CD4-positive, alpha-beta memory T cell (primary cell): ENCODE measurements at regions not wholly inside any gene's neighbourhood (a gene's known extent, or its start where the extent isn't known, plus 50 kb on each side); places are given as distances from the start of the nearest gene placed in this dataset.
A peak's percentile ranks its signal among the peaks of the same experiment; 100 is the strongest.

Source experiments
- CTCF ChIA-PET: fragments of 350-600 bp; sonication (Branson Sonifier 250); formaldehyde crosslinking; loops from one replicate; lab custom pipeline; 2021; ENCODE audit warnings: inconsistent platforms; ENCODE audit not compliant: partially characterized antibody; lab: Charles Lee
- POLR2A ChIA-PET: fragments of 350-600 bp; sonication (Branson Sonifier 250); formaldehyde crosslinking; loops from one replicate; lab custom pipeline; 2021; ENCODE audit not compliant: partially characterized antibody; lab: Charles Lee
- DNase-seq, 5 donors: peaks; one replicate each; pipeline versions ENCODE4 v3.0.0 to v3.0.0-alpha.2; 2020 to 2022; ENCODE audit warnings: mixed read lengths in 1 of 5
- H3K27ac ChIP-seq: one replicate; pipeline ENCODE4 v1.7.0; 2013; ENCODE audit warnings: low read depth, low read length
- H3K27me3 ChIP-seq: 2 replicates; pipeline ENCODE4 v1.7.0; 2013; ENCODE audit warnings: mild to moderate bottlenecking, low read length, moderate library complexity; ENCODE audit not compliant: insufficient read depth
- H3K36me3 ChIP-seq: 2 replicates; pipeline ENCODE4 v1.7.0; 2013; ENCODE audit warnings: mild to moderate bottlenecking, low read length, moderate library complexity; ENCODE audit not compliant: insufficient read depth
- H3K4me1 ChIP-seq: 2 replicates; pipeline ENCODE4 v1.7.0; 2013; ENCODE audit warnings: mild to moderate bottlenecking, low read length, moderate library complexity; ENCODE audit not compliant: insufficient read depth
- H3K4me3 ChIP-seq, 2 donors: one replicate each; pipeline ENCODE4 v1.7.0; 2013; ENCODE audit warnings: low read length in 2 of 2, mild to moderate bottlenecking in 1 of 2
- H3K9me3 ChIP-seq, 2 donors: one replicate each; pipeline ENCODE4 v1.7.0; 2013; ENCODE audit warnings: low read length in 2 of 2, control low read depth in 1 of 2; ENCODE audit not compliant: control insufficient read depth in 1 of 2
- H3K27ac Mint-ChIP-seq, 7 donors: one replicate each; pipeline ENCODE4 v1.8.0; 2020 to 2021; ENCODE audit warnings: mixed read lengths in 7 of 7, mild to moderate bottlenecking in 6 of 7, inconsistent platforms in 3 of 7, moderate library complexity in 3 of 7
- H3K27me3 Mint-ChIP-seq, 2 donors: one replicate each; pipeline ENCODE4 v1.8.0; 2020 to 2021; ENCODE audit warnings: mixed read lengths in 2 of 2
- H3K36me3 Mint-ChIP-seq, 2 donors: one replicate each; pipeline ENCODE4 v1.8.0; 2020 to 2021; ENCODE audit warnings: mixed read lengths in 2 of 2, inconsistent platforms in 1 of 2, mild to moderate bottlenecking in 1 of 2
- H3K4me1 Mint-ChIP-seq, 4 donors: one replicate each; pipeline ENCODE4 v1.8.0; 2020 to 2021; ENCODE audit warnings: mixed read lengths in 4 of 4, mild to moderate bottlenecking in 1 of 4
- H3K4me3 Mint-ChIP-seq, 8 donors: one replicate each; pipeline ENCODE4 v1.8.0; 2020 to 2021; ENCODE audit warnings: mixed read lengths in 8 of 8, mild to moderate bottlenecking in 7 of 8, moderate library complexity in 6 of 8, inconsistent platforms in 3 of 8
- H3K9me3 Mint-ChIP-seq, 8 donors: one replicate each; pipeline ENCODE4 v1.8.0; 2020 to 2021; ENCODE audit warnings: mixed read lengths in 8 of 8, mild to moderate bottlenecking in 5 of 8, inconsistent platforms in 3 of 8, moderate library complexity in 1 of 8
- intact Hi-C: fragments of 100-400 bp; cut with micrococcal nuclease; formaldehyde crosslinking; loops from one replicate; pipeline ENCODE4 v1.15.1; 2023

- Mint-ChIP-seq H3K27ac (no peak overlapping the region), H3K4me3 (no peak overlapping the region), H3K27me3 (peaks cover 0 to 2% of the 10 kb centered on the region in 2 donors), H3K4me1 (no peaks in the 10 kb centered on the region), H3K36me3 (no peaks in the 10 kb centered on the region), H3K9me3 (peaks cover 0 to 13% (median 8%) of the 10 kb centered on the region in 8 donors)
- Histone ChIP-seq H3K36me3 (no peaks in the 10 kb centered on the region), H3K4me1 (no peaks in the 10 kb centered on the region), H3K27me3 (no peaks in the 10 kb centered on the region), H3K4me3 (no peak overlapping the region), H3K9me3 (no peaks in the 10 kb centered on the region), H3K27ac (no peak overlapping the region)
- no peak for DNase-seq
- intact Hi-C loops: no loop called here
- ChIA-PET POLR2A (no interaction called here), CTCF (interaction anchor here (1.1 kb wide), 1 partner anchor 18 kb away, joined by 3 read pairs; no protein-coding TSS in a partner anchor)
Measured at GRCh38 chr12:115001571-115002180, 317.7 kb upstream of the TBX3 start.

- Mint-ChIP-seq H3K27me3 (peaks cover 0 to 2% of the 10 kb centered on the region in 2 donors), H3K4me3 (peak overlapping the region in 1 of 8 donors; percentile 43), H3K27ac (no peak overlapping the region), H3K36me3 (no peaks in the 10 kb centered on the region), H3K9me3 (peaks cover 0 to 16% (median 11%) of the 10 kb centered on the region in 8 donors), H3K4me1 (no peaks in the 10 kb centered on the region)
- Histone ChIP-seq H3K27ac (no peak overlapping the region), H3K27me3 (no peaks in the 10 kb centered on the region), H3K9me3 (no peaks in the 10 kb centered on the region), H3K4me3 (no peak overlapping the region), H3K4me1 (no peaks in the 10 kb centered on the region), H3K36me3 (no peaks in the 10 kb centered on the region)
- DNase-seq: no peak
- ChIA-PET CTCF (no interaction called here), POLR2A (no interaction called here)
- intact Hi-C loops: no loop called here
Measured at GRCh38 chr12:115000038-115000437, 316.1 kb upstream of the TBX3 start.

- peaks cover 0 to 19% (median 13%) of the 10 kb centered on the region in 8 donors for H3K9me3 Mint-ChIP-seq
- peaks cover 0 to 2% of the 10 kb centered on the region in 2 donors for H3K27me3 Mint-ChIP-seq
- CTCF ChIA-PET: no interaction called here
- no peak overlapping the region for H3K27ac ChIP-seq
- POLR2A ChIA-PET: no interaction called here
- no peaks in the 10 kb centered on the region for H3K4me1 ChIP-seq
- DNase-seq: no peak
- no peaks in the 10 kb centered on the region for H3K4me1 Mint-ChIP-seq
- H3K36me3 Mint-ChIP-seq: no peaks in the 10 kb centered on the region
- no peaks in the 10 kb centered on the region for H3K9me3 ChIP-seq
- intact Hi-C loops: no loop called here
- no peak overlapping the region for H3K27ac Mint-ChIP-seq
- H3K4me3 Mint-ChIP-seq: no peak overlapping the region
- no peaks in the 10 kb centered on the region for H3K27me3 ChIP-seq
- no peaks in the 10 kb centered on the region for H3K36me3 ChIP-seq
- no peak overlapping the region for H3K4me3 ChIP-seq
Measured at GRCh38 chr12:114998750-114999128, 314.8 kb upstream of the TBX3 start.

GRCh38 chr12:114998118-114998749 lies 314.3 kb upstream of the TBX3 start:
- Mint-ChIP-seq H3K27ac (no peak overlapping the region), H3K4me1 (no peaks in the 10 kb centered on the region), H3K9me3 (peaks cover 0 to 19% (median 13%) of the 10 kb centered on the region in 8 donors), H3K27me3 (no peaks in the 10 kb centered on the region), H3K36me3 (no peaks in the 10 kb centered on the region), H3K4me3 (no peak overlapping the region)
- ChIA-PET CTCF (no interaction called here), POLR2A (no interaction called here)
- Histone ChIP-seq H3K27ac (no peak overlapping the region), H3K4me3 (no peak overlapping the region), H3K27me3 (no peaks in the 10 kb centered on the region), H3K4me1 (no peaks in the 10 kb centered on the region), H3K36me3 (no peaks in the 10 kb centered on the region), H3K9me3 (no peaks in the 10 kb centered on the region)
- intact Hi-C loops: no loop called here
- no peak for DNase-seq

- Histone ChIP-seq H3K27me3 (no peaks in the 10 kb centered on the region), H3K4me1 (no peaks in the 10 kb centered on the region), H3K27ac (no peak overlapping the region), H3K36me3 (no peaks in the 10 kb centered on the region), H3K9me3 (no peaks in the 10 kb centered on the region), H3K4me3 (no peak overlapping the region)
- Mint-ChIP-seq H3K36me3 (no peaks in the 10 kb centered on the region), H3K9me3 (peaks cover 0 to 22% (median 10%) of the 10 kb centered on the region in 8 donors), H3K4me1 (no peaks in the 10 kb centered on the region), H3K4me3 (no peak overlapping the region), H3K27me3 (no peaks in the 10 kb centered on the region), H3K27ac (no peak overlapping the region)
- no peak for DNase-seq
- intact Hi-C loops: no loop called here
- ChIA-PET CTCF (no interaction called here), POLR2A (no interaction called here)
Measured at GRCh38 chr12:114996382-114996781, 312.4 kb upstream of the TBX3 start.

- Histone ChIP-seq H3K4me1 (no peaks in the 10 kb centered on the region), H3K27ac (no peak overlapping the region), H3K36me3 (no peaks in the 10 kb centered on the region), H3K4me3 (no peak overlapping the region), H3K27me3 (no peaks in the 10 kb centered on the region), H3K9me3 (no peaks in the 10 kb centered on the region)
- no peak for DNase-seq
- no peaks in the 10 kb centered on the region for H3K27me3 Mint-ChIP-seq
- no peak overlapping the region for H3K27ac Mint-ChIP-seq
- H3K4me1 Mint-ChIP-seq: no peaks in the 10 kb centered on the region
- intact Hi-C loops: no loop called here
- peaks cover 0 to 22% (median 10%) of the 10 kb centered on the region in 8 donors for H3K9me3 Mint-ChIP-seq
- ChIA-PET POLR2A (no interaction called here), CTCF (no interaction called here)
- no peaks in the 10 kb centered on the region for H3K36me3 Mint-ChIP-seq
- no peak overlapping the region for H3K4me3 Mint-ChIP-seq
Measured at GRCh38 chr12:114995891-114996290, 311.9 kb upstream of the TBX3 start.

- no peaks in the 10 kb centered on the region for H3K4me1 ChIP-seq
- Mint-ChIP-seq H3K9me3 (peaks cover 0 to 23% (median 14%) of the 10 kb centered on the region in 8 donors), H3K4me1 (no peaks in the 10 kb centered on the region), H3K27ac (no peak overlapping the region), H3K4me3 (no peak overlapping the region), H3K27me3 (no peaks in the 10 kb centered on the region), H3K36me3 (no peaks in the 10 kb centered on the region)
- H3K27ac ChIP-seq: no peak overlapping the region
- no peaks in the 10 kb centered on the region for H3K27me3 ChIP-seq
- H3K36me3 ChIP-seq: no peaks in the 10 kb centered on the region
- H3K4me3 ChIP-seq: no peak overlapping the region
- H3K9me3 ChIP-seq: no peaks in the 10 kb centered on the region
- ChIA-PET CTCF (no interaction called here), POLR2A (no interaction called here)
- intact Hi-C loops: no loop called here
- DNase-seq: no peak
Measured at GRCh38 chr12:114993165-114993564, 309.2 kb upstream of the TBX3 start.
